RWPE2 (cell line): ENCODE measurements at regions not wholly inside any gene's neighbourhood (a gene's known extent, or its start where the extent isn't known, plus 50 kb on each side); places are given as distances from the start of the nearest gene placed in this dataset.

Experiments used
- ATAC-seq: fragments of 200-7000 bp; cut with Tn5 transposase; 3 replicates; pipeline ENCODE4 v1.9.1; 2021; ENCODE audit warnings: low read depth
- DNase-seq: peaks from one replicate; pipeline ENCODE4 v3.0.0-alpha.2; 2020; ENCODE audit warnings: low spot score
- H3K27ac ChIP-seq: fragments of 450-650 bp; 2 replicates; pipeline ENCODE4 v1.5.1; 2017; ENCODE audit warnings: mild to moderate bottlenecking; ENCODE audit not compliant: poor library complexity, severe bottlenecking
- H3K27me3 ChIP-seq: fragments of 250-450 bp; sonication (Bioruptor Pico); 2 replicates; pipeline ENCODE4 v1.5.1; 2021; ENCODE audit warnings: mild to moderate bottlenecking, moderate library complexity; ENCODE audit not compliant: insufficient read depth, poor library complexity, severe bottlenecking
- H3K36me3 ChIP-seq: fragments of 250-450 bp; sonication (Bioruptor Pico); 2 replicates; pipeline ENCODE4 v1.5.1; 2020; ENCODE audit warnings: low read depth, mild to moderate bottlenecking, moderate library complexity
- H3K4me1 ChIP-seq: fragments of 250-450 bp; sonication (Bioruptor Pico); 2 replicates; pipeline ENCODE4 v1.5.1; 2021; ENCODE audit warnings: mild to moderate bottlenecking, moderate library complexity; ENCODE audit not compliant: insufficient read depth, poor library complexity, severe bottlenecking
- H3K4me3 ChIP-seq: fragments of 250-450 bp; sonication (Bioruptor Pico); 2 replicates; pipeline ENCODE4 v1.5.1; 2021; ENCODE audit warnings: mild to moderate bottlenecking, moderate library complexity; ENCODE audit not compliant: severe bottlenecking
- H3K9me3 ChIP-seq: fragments of 250-450 bp; sonication (Bioruptor Pico); 2 replicates; pipeline ENCODE4 v1.5.1; 2021; ENCODE audit warnings: mild to moderate bottlenecking, moderate library complexity; ENCODE audit not compliant: severe bottlenecking
- TF ChIP-seq, protein P1 (sequence below): fragments of 450-650 bp; IDR thresholded peaks from one replicate; pipeline ENCODE4 v1.5.1; 2017; ENCODE audit warnings: mild to moderate bottlenecking, moderate library complexity; ENCODE audit not compliant: poor library complexity, severe bottlenecking

DNA sequence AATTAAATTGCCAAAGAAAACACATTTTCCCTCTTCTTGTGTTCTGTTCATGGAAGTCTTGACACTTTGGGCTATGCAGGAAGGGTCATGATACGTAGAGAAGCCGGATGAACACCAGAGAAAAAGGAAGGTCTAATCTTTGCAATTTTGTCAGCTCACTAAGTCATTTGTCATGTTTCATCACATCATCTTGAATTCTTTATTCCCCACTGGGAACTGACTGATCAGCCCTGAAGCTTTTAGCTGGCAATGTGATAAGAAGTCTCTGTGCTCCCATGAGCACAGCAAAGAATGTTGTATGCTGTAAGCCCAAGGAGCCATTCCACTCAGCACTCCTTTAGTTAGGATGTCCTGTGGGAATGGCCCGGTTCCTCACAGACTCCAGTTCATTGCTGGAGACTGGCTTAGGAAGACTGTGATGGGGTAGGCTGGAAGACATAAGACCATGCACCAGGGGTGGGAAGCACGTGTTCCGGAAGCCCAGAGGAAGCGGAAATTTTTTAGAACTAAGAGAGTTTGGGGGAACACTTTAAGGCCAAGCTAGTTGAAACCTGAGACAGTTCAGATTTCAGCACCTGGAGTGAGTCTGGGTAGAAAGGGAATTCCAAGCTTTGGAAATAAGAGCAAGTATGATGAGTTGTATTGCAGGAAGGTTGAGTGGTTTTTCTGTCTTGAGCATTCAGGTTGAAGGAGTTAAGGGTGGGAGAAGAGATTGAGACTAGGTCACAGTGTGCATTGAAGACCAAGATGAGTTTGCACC, 306.7 kb upstream of the MTNR1B start:
- TF ChIP-seq, protein P1, sequence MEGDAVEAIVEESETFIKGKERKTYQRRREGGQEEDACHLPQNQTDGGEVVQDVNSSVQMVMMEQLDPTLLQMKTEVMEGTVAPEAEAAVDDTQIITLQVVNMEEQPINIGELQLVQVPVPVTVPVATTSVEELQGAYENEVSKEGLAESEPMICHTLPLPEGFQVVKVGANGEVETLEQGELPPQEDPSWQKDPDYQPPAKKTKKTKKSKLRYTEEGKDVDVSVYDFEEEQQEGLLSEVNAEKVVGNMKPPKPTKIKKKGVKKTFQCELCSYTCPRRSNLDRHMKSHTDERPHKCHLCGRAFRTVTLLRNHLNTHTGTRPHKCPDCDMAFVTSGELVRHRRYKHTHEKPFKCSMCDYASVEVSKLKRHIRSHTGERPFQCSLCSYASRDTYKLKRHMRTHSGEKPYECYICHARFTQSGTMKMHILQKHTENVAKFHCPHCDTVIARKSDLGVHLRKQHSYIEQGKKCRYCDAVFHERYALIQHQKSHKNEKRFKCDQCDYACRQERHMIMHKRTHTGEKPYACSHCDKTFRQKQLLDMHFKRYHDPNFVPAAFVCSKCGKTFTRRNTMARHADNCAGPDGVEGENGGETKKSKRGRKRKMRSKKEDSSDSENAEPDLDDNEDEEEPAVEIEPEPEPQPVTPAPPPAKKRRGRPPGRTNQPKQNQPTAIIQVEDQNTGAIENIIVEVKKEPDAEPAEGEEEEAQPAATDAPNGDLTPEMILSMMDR, result no peak
- Histone ChIP-seq H3K27me3 (no peaks in the 10 kb centered on the region), H3K4me3 (no peak overlapping the region), H3K36me3 (no peaks in the 10 kb centered on the region), H3K9me3 (no peaks in the 10 kb centered on the region), H3K27ac (no peak overlapping the region), H3K4me1 (no peaks in the 10 kb centered on the region)
- DNase-seq, result no peak
- ATAC-seq, result no peak

- H3K36me3 ChIP-seq, result no peaks in the 10 kb centered on the region
- H3K27ac ChIP-seq, result no peak overlapping the region
- ATAC-seq (no peak), DNase-seq (no peak)
- no peak overlapping the region for H3K4me3 ChIP-seq
- no peaks in the 10 kb centered on the region for H3K27me3 ChIP-seq
- no peaks in the 10 kb centered on the region for H3K4me1 ChIP-seq
- TF ChIP-seq, protein P1, result no peak
- no peaks in the 10 kb centered on the region for H3K9me3 ChIP-seq
Observed at GRCh38 chr11:92663539-92663938, 305.9 kb upstream of the MTNR1B start.

GRCh38 chr11:92667486-92668152, 301.8 kb upstream of the MTNR1B start:
- H3K9me3 ChIP-seq, result no peaks in the 10 kb centered on the region
- TF ChIP-seq, protein P1, result no peak
- no peaks in the 10 kb centered on the region for H3K27me3 ChIP-seq
- no peaks in the 10 kb centered on the region for H3K4me1 ChIP-seq
- H3K27ac ChIP-seq, result no peak overlapping the region
- no peak overlapping the region for H3K4me3 ChIP-seq
- ATAC-seq (no peak), DNase-seq (no peak)
- no peaks in the 10 kb centered on the region for H3K36me3 ChIP-seq

DNA sequence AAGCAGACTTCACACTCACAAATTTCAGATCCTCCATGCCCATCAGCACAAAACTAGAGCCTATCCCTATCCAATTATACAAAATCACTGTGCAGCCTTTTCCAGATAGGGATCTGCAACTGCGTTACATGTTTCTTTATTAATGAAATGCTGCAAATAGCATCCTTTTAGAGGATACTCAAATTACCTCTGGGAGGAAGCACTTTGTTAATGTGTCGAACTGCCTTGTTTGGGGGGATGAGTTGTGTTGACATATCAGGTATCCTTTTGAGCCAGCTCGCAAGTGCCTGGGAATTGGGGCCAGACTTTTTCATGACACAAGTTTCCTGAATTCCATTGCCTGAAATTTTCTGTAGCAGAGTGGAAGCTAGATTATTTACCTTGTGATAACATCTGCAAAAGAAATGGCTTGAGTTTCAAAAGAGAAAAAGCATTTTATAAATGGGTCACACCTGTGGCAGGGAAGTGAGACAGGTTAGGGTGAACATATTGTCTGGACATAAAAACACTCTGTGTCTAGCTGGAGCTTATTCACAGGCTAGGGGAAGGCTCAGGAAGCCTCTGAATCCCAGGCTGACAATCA, 299.1 kb upstream of the MTNR1B start:
- H3K27me3 ChIP-seq, result no peaks in the 10 kb centered on the region
- H3K4me3 ChIP-seq, result no peak overlapping the region
- DNase-seq (no peak), ATAC-seq (no peak)
- H3K4me1 ChIP-seq, result no peaks in the 10 kb centered on the region
- H3K36me3 ChIP-seq, result no peaks in the 10 kb centered on the region
- no peaks in the 10 kb centered on the region for H3K9me3 ChIP-seq
- TF ChIP-seq, protein P1, result no peak
- no peak overlapping the region for H3K27ac ChIP-seq
